GM23248 (cell line): ENCODE measurements at regions not wholly inside any gene's neighbourhood (a gene's known extent, or its start where the extent isn't known, plus 50 kb on each side); places are given as distances from the start of the nearest gene placed in this dataset.

Source experiments
- DNase-seq: peaks from one replicate; pipeline ENCODE4 v3.0.0-alpha.2; 2015
- H2AFZ ChIP-seq: fragments of 200-600 bp; sonication (generic); 2 replicates; pipeline ENCODE4 v1.6.1; 2016; ENCODE audit warnings: antibody characterized with exemption
- H3F3A ChIP-seq: fragments of 200-600 bp; sonication (generic); 2 replicates; pipeline ENCODE4 v1.6.1; 2016; ENCODE audit warnings: mild to moderate bottlenecking, antibody characterized with exemption, mixed run types; ENCODE audit not compliant: insufficient read depth
- H3K27ac ChIP-seq: fragments of 200-600 bp; sonication (generic); 2 replicates; pipeline ENCODE4 v1.5.1; 2016; ENCODE audit warnings: mild to moderate bottlenecking
- H3K27me3 ChIP-seq: fragments of 200-600 bp; sonication (generic); replicated peaks from 2 replicates; pipeline ENCODE4 v1.6.1; 2016; ENCODE audit warnings: mild to moderate bottlenecking; ENCODE audit not compliant: insufficient read depth
- H3K36me3 ChIP-seq: fragments of 200-600 bp; sonication (generic); 2 replicates; pipeline ENCODE4 v1.6.1; 2016; ENCODE audit warnings: low read depth, mild to moderate bottlenecking
- H3K4me1 ChIP-seq: fragments of 200-600 bp; sonication (generic); 2 replicates; pipeline ENCODE4 v1.6.1; 2016; ENCODE audit warnings: mild to moderate bottlenecking; ENCODE audit not compliant: insufficient read depth
- H3K4me2 ChIP-seq: fragments of 200-600 bp; sonication (generic); one replicate; pipeline ENCODE4 v1.6.1; 2016; ENCODE audit warnings: mild to moderate bottlenecking; ENCODE audit not compliant: unreplicated experiment
- H3K4me3 ChIP-seq: fragments of 200-600 bp; sonication (generic); 2 replicates; pipeline ENCODE4 v1.5.1; 2016; ENCODE audit warnings: mild to moderate bottlenecking
- H3K79me2 ChIP-seq: fragments of 200-600 bp; sonication (generic); 2 replicates; pipeline ENCODE4 v1.6.1; 2016; ENCODE audit warnings: mild to moderate bottlenecking; ENCODE audit not compliant: insufficient read depth
- H3K9ac ChIP-seq: fragments of 200-600 bp; sonication (generic); 2 replicates; pipeline ENCODE4 v1.6.1; 2016; ENCODE audit warnings: mild to moderate bottlenecking
- H3K9me2 ChIP-seq: fragments of 200-600 bp; sonication (generic); 2 replicates; pipeline ENCODE4 v1.6.1; 2016; ENCODE audit warnings: mixed run types, mild to moderate bottlenecking, moderate library complexity; ENCODE audit not compliant: insufficient read depth
- H3K9me3 ChIP-seq: fragments of 200-600 bp; sonication (generic); one replicate; pipeline ENCODE4 v1.6.1; 2017; ENCODE audit warnings: low read depth
- H4K20me1 ChIP-seq: fragments of 200-600 bp; sonication (generic); 2 replicates; pipeline ENCODE4 v1.6.0; 2016; ENCODE audit not compliant: insufficient read depth
- EZH2 ChIP-seq: fragments of 200-600 bp; sonication (generic); IDR thresholded peaks from 2 replicates; pipeline ENCODE4 v1.6.1; 2018; ENCODE audit warnings: antibody characterized with exemption, mild to moderate bottlenecking; ENCODE audit not compliant: insufficient read depth, poor library complexity, severe bottlenecking
- EZH2phosphoT487 ChIP-seq: fragments of 200-600 bp; sonication (generic); IDR thresholded peaks from 2 replicates; pipeline ENCODE4 v1.6.1; 2018; ENCODE audit warnings: antibody characterized with exemption, moderate library complexity, mild to moderate bottlenecking, low read depth; ENCODE audit not compliant: insufficient read depth
- WGBS, 2 experiments: methylation state at CpG; one replicate each; pipeline ENCODE4 v1.1.6; 2015 to 2017; ENCODE audit warnings: low lambda C conversion rate in 2 of 2, low coverage in 1 of 2; ENCODE audit errors: missing lambda C conversion rate in 2 of 2; 5-methylcytosine and 5-hydroxymethylcytosine counted together
- in situ Hi-C: fragments of 300-500 bp; cut with MboI; formaldehyde crosslinking; loops from 2 replicates; pipeline ENCODE4 v1.15.0; 2020

DNA sequence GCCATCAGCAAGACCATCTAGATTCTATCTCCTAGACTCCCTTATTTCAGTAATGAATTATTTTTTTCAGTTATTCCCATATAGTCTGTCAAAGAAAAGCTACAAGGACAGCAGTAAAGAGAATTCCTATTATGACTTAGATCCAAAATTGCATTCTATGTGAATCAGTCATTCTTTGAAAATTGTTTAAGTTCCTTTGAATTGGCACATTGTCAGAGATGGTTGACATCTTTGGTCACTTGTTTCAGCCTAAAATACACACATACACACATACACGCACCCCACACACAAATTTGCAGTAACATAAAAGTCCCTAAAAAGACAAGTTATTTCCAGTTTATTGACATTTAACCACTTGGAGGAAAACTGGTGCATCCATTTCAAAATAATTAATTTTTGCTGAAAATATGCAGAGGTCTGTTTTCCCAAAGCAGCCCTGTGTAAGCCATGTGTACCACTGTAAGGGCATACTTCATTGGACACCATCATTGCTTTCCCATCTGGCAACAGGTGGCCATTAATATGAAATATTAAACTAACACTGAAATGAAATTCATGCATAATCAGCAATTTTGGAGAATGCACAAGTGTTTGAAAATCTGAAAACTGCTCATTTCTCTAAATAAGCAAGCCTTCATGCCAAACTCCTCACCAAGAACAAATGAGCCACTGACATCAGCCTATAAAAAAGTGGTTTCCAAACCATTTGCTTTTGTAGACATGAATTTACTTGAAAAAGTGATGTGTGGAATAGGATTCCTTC is 121.7 kb upstream of the COL1A2 start:
- H3K27me3 ChIP-seq = no peaks in the 10 kb centered on the region
- in situ Hi-C loops = loop anchor here (10.0 kb wide), 1 partner anchor 368 kb away; the partner anchor contains the start of gene GNGT1
- H3K36me3 ChIP-seq = no peaks in the 10 kb centered on the region
- H3K9ac ChIP-seq = no peak overlapping the region
- H3K4me2 ChIP-seq = peak overlapping the region; percentile 3
- H3K79me2 ChIP-seq = no peaks in the 10 kb centered on the region
- H2AFZ ChIP-seq = no peak overlapping the region
- 95 to 100% methylated on average over 1 of the region's 1 CpG for WGBS, 2 experiments
- TF ChIP-seq EZH2phosphoT487 (no peak), EZH2 (no peak)
- H3K9me3 ChIP-seq = no peaks in the 10 kb centered on the region
- H4K20me1 ChIP-seq = no peaks in the 10 kb centered on the region
- no peaks in the 10 kb centered on the region for H3K9me2 ChIP-seq
- H3K27ac ChIP-seq = no peak overlapping the region
- H3K4me1 ChIP-seq = peaks cover 8% of the 10 kb centered on the region
- 0 out of 2 replicates have a peak, but pooled peaks cover 7% of the 10 kb centered on the region for H3F3A ChIP-seq
- peak; percentile 29 for DNase-seq
- no peak overlapping the region for H3K4me3 ChIP-seq

DNA sequence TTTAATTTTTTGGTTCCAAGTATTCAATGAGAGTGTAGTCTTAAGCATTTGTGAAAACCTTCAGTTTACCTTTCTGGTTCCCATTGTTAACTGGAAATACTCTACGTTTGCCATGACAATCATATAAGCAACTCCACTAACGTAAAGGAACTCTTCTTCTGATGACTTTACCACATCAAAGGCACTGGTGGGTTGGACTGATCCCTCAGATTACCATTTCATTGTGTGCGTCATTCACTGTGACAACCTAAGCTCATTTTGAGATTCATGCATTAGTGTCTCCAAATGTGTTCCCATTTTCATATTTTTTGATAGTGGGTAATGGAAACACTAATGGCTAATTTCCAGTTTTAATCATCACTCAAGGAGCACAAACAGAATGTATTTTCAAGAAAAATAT is 119.9 kb upstream of the COL1A2 start:
- no peaks in the 10 kb centered on the region for H3K27me3 ChIP-seq
- H3K4me1 ChIP-seq = peaks cover 8% of the 10 kb centered on the region
- no peak overlapping the region for H3K27ac ChIP-seq
- no peak overlapping the region for H3K9ac ChIP-seq
- H3K4me3 ChIP-seq = no peak overlapping the region
- WGBS, 2 experiments = 87 to 91% methylated on average over 3 of the region's 3 CpGs
- no peak overlapping the region for H3K4me2 ChIP-seq
- in situ Hi-C loops = loop anchor here (10.0 to 25.0 kb wide), 3 partner anchors 370 to 962 kb away; partner anchors contain the start of gene GNGT1
- no peaks in the 10 kb centered on the region for H3K9me3 ChIP-seq
- no peak for TF ChIP-seq EZH2phosphoT487
- no peak for TF ChIP-seq EZH2
- H2AFZ ChIP-seq = no peak overlapping the region
- H3F3A ChIP-seq = 0 out of 2 replicates have a peak, but pooled peaks cover 7% of the 10 kb centered on the region
- no peaks in the 10 kb centered on the region for H3K79me2 ChIP-seq
- DNase-seq = no peak
- H4K20me1 ChIP-seq = no peaks in the 10 kb centered on the region
- no peaks in the 10 kb centered on the region for H3K36me3 ChIP-seq
- no peaks in the 10 kb centered on the region for H3K9me2 ChIP-seq

DNA sequence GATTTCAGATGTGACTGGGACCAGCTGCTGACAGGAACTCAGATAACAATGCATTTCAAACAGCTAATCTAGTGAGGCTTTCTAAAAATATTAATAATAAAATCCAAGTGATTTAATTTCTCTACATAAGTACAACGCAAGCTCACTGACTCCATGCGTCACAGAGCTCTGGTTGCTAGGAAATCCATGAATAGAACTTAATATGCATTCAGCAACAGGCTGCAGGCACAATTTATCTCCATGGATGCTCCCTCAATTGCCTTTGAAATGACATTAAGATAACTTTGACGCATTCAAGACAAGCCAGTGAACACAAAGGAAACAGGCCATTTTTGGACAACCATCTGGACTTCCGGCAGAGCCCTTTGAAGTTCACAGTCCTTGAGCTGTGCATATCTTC is 118.7 kb upstream of the COL1A2 start:
- H2AFZ ChIP-seq = no peak overlapping the region
- DNase-seq = no peak
- no peaks in the 10 kb centered on the region for H3K36me3 ChIP-seq
- in situ Hi-C loops = loop anchor here (10.0 to 25.0 kb wide), 3 partner anchors 371 to 961 kb away; partner anchors contain the start of gene GNGT1
- TF ChIP-seq EZH2 (no peak), EZH2phosphoT487 (no peak)
- no peak overlapping the region for H3K27ac ChIP-seq
- H3K79me2 ChIP-seq = no peaks in the 10 kb centered on the region
- no peaks in the 10 kb centered on the region for H3K27me3 ChIP-seq
- H3K4me3 ChIP-seq = no peak overlapping the region
- H3K4me2 ChIP-seq = no peak overlapping the region
- H3F3A ChIP-seq = 0 out of 2 replicates have a peak, but pooled peaks cover 7% of the 10 kb centered on the region
- no peak overlapping the region for H3K9ac ChIP-seq
- H3K9me2 ChIP-seq = no peaks in the 10 kb centered on the region
- no peaks in the 10 kb centered on the region for H3K9me3 ChIP-seq
- H4K20me1 ChIP-seq = no peaks in the 10 kb centered on the region
- peaks cover 8% of the 10 kb centered on the region for H3K4me1 ChIP-seq
- 97 to 98% methylated on average over 4 of the region's 4 CpGs for WGBS, 2 experiments

DNA sequence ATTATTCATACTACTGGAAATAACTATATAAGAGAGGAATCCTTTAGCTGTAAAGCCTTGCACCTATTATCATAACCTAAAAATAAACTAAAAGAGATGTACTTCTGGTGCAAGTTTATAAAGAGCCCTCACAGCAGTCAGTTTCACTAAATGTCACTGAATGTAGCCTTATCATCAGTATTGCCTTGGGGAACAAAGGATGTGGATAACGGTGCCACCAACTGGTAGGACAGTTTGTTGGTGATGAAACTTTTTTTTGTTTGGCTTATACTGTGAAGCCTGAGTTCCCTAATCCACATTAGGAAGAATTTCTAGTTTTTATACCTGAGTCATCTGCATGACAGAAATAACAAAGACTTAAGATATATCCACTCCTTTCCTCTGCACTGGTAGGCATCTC is 117.9 kb upstream of the COL1A2 start:
- no peaks in the 10 kb centered on the region for H3K36me3 ChIP-seq
- peak; percentile 65 for DNase-seq
- H3K9me2 ChIP-seq = no peaks in the 10 kb centered on the region
- no peaks in the 10 kb centered on the region for H3K79me2 ChIP-seq
- no peak overlapping the region for H3K27ac ChIP-seq
- 0 out of 2 replicates have a peak, but pooled peaks cover 7% of the 10 kb centered on the region for H3F3A ChIP-seq
- no peak overlapping the region for H3K9ac ChIP-seq
- no peaks in the 10 kb centered on the region for H3K27me3 ChIP-seq
- in situ Hi-C loops = loop anchor here (10.0 to 25.0 kb wide), 3 partner anchors 372 to 961 kb away; partner anchors contain the start of gene GNGT1
- no peak overlapping the region for H2AFZ ChIP-seq
- no peak overlapping the region for H3K4me2 ChIP-seq
- no peak for TF ChIP-seq EZH2
- TF ChIP-seq EZH2phosphoT487 = no peak
- peaks cover 8% of the 10 kb centered on the region for H3K4me1 ChIP-seq
- no peak overlapping the region for H3K4me3 ChIP-seq
- no peaks in the 10 kb centered on the region for H3K9me3 ChIP-seq
- 0 to 10% methylated on average over 1 of the region's 1 CpG for WGBS, 2 experiments
- no peaks in the 10 kb centered on the region for H4K20me1 ChIP-seq
